MM.1S (cell line): ENCODE measurements at regions not wholly inside any gene's neighbourhood (a gene's known extent, or its start where the extent isn't known, plus 50 kb on each side); places are given as distances from the start of the nearest gene placed in this dataset.

Experiments used
- EZH2 ChIP-seq: fragments of 300-600 bp; sonication (generic); optimal IDR thresholded peaks from 2 replicates; pipeline ENCODE3; 2017; ENCODE audit warnings: low read depth, mild to moderate bottlenecking, antibody characterized with exemption, low read length, mixed read lengths
- TF ChIP-seq, protein P1 (sequence below): fragments of 300-600 bp; sonication (generic); IDR thresholded peaks from 2 replicates; pipeline ENCODE4 v1.5.1; 2016; ENCODE audit warnings: antibody characterized with exemption, low read length, mixed read lengths

GRCh38 chr12:23126794-23127193 is 501.8 kb downstream of the ETNK1 start:
- no peak for TF ChIP-seq EZH2
- TF ChIP-seq, protein P1, sequence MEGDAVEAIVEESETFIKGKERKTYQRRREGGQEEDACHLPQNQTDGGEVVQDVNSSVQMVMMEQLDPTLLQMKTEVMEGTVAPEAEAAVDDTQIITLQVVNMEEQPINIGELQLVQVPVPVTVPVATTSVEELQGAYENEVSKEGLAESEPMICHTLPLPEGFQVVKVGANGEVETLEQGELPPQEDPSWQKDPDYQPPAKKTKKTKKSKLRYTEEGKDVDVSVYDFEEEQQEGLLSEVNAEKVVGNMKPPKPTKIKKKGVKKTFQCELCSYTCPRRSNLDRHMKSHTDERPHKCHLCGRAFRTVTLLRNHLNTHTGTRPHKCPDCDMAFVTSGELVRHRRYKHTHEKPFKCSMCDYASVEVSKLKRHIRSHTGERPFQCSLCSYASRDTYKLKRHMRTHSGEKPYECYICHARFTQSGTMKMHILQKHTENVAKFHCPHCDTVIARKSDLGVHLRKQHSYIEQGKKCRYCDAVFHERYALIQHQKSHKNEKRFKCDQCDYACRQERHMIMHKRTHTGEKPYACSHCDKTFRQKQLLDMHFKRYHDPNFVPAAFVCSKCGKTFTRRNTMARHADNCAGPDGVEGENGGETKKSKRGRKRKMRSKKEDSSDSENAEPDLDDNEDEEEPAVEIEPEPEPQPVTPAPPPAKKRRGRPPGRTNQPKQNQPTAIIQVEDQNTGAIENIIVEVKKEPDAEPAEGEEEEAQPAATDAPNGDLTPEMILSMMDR, result no peak
